ENCODE measurements at regions not wholly inside any gene's neighbourhood (a gene's known extent, or its start where the extent isn't known, plus 50 kb on each side); places are given as distances from the start of the nearest gene placed in this dataset.
"Not testable (repeated sequence)": the region's sequence is repeated elsewhere in the genome, so short reads cannot be mapped to it uniquely, and the experiment has no call there.

GRCh38 chrX:56114437-56114787, 117.7 kb upstream of the KLF8 start:
- Histone ChIP-seq H3K27me3 (replicated peaks in 1 of 2; ENCODE audit: control insufficient read depth in 2 of 2, extremely low read depth in 1 of 2, insufficient read depth in 2 of 2, low read length in 1 of 2) (no peaks in the 10 kb centered on the region), H3K4me3 (ENCODE audit: control insufficient read depth in 1 of 2, extremely low read depth in 1 of 2, low read length in 1 of 2) (no peak overlapping the region), H3K4me1 (ENCODE audit: control insufficient read depth in 1 of 2, extremely low read depth in 1 of 2, insufficient read depth in 2 of 2, low read length in 2 of 2) (no peaks in the 10 kb centered on the region), H3K9me3 (no peaks in the 10 kb centered on the region), H3K27ac (ENCODE audit: low read length) (no peak overlapping the region), H3K36me3 (ENCODE audit: control insufficient read depth in 2 of 2, extremely low read depth in 1 of 2, insufficient read depth in 1 of 2, low read length in 1 of 2) (no peaks in the 10 kb centered on the region)
- peaks cover 0 to 4% (median 2%) of the 10 kb centered on the region in 3 donors for H3K9me3 Mint-ChIP-seq
- CTCF ChIA-PET, result no interaction called here
- no peaks in the 10 kb centered on the region for H3K4me1 Mint-ChIP-seq
- H3K36me3 Mint-ChIP-seq, result peaks cover 4% of the 10 kb centered on the region
- DNase-seq (no peak), ATAC-seq (replicated peaks in 1 of 4) (no peak)
- peaks cover 0 to 12% of the 10 kb centered on the region in 2 donors for H3K27me3 Mint-ChIP-seq
- POLR2A ChIA-PET, result no interaction called here
- no peak overlapping the region for H3K27ac Mint-ChIP-seq
- H3K4me3 Mint-ChIP-seq, result no peak overlapping the region
- WGBS (ENCODE audit: insufficient coverage), result no CpG with 5 or more reads among the region's 1 CpG

- no peak overlapping the region for H3K4me3 Mint-ChIP-seq
- no peak for ATAC-seq (replicated peaks in 1 of 4)
- H3K27me3 Mint-ChIP-seq, result peaks cover 0 to 3% of the 10 kb centered on the region in 2 donors
- CTCF ChIA-PET, result no interaction called here
- no CpG with 5 or more reads among the region's 1 CpG for WGBS (ENCODE audit: insufficient coverage)
- POLR2A ChIA-PET, result no interaction called here
- H3K4me1 Mint-ChIP-seq, result no peaks in the 10 kb centered on the region
- H3K4me1 ChIP-seq (ENCODE audit: control insufficient read depth in 1 of 2, extremely low read depth in 1 of 2, insufficient read depth in 2 of 2, low read length in 2 of 2), result no peaks in the 10 kb centered on the region
- no peak overlapping the region for H3K27ac Mint-ChIP-seq
- DNase-seq, result no peak
- H3K27me3 ChIP-seq (replicated peaks in 1 of 2; ENCODE audit: control insufficient read depth in 2 of 2, extremely low read depth in 1 of 2, insufficient read depth in 2 of 2, low read length in 1 of 2), result no peaks in the 10 kb centered on the region
- H3K4me3 ChIP-seq (ENCODE audit: control insufficient read depth in 1 of 2, extremely low read depth in 1 of 2, low read length in 1 of 2), result no peak overlapping the region
- no peaks in the 10 kb centered on the region for H3K36me3 Mint-ChIP-seq
- no peak overlapping the region for H3K27ac ChIP-seq (ENCODE audit: low read length)
- H3K9me3 Mint-ChIP-seq, result no peaks in the 10 kb centered on the region
- H3K9me3 ChIP-seq, result no peaks in the 10 kb centered on the region
- no peaks in the 10 kb centered on the region for H3K36me3 ChIP-seq (ENCODE audit: control insufficient read depth in 2 of 2, extremely low read depth in 1 of 2, insufficient read depth in 1 of 2, low read length in 1 of 2)
These were observed 111.9 kb upstream of the KLF8 start for GRCh38 chrX:56120242-56120641.

GRCh38 chrX:56125946-56126345, 106.2 kb upstream of the KLF8 start:
- Histone ChIP-seq H3K9me3 (no peaks in the 10 kb centered on the region), H3K27me3 (replicated peaks in 1 of 2; ENCODE audit: control insufficient read depth in 2 of 2, extremely low read depth in 1 of 2, insufficient read depth in 2 of 2, low read length in 1 of 2) (no peaks in the 10 kb centered on the region), H3K27ac (ENCODE audit: low read length) (no peak overlapping the region), H3K4me3 (ENCODE audit: control insufficient read depth in 1 of 2, extremely low read depth in 1 of 2, low read length in 1 of 2) (no peak overlapping the region), H3K4me1 (ENCODE audit: control insufficient read depth in 1 of 2, extremely low read depth in 1 of 2, insufficient read depth in 2 of 2, low read length in 2 of 2) (no peaks in the 10 kb centered on the region), H3K36me3 (ENCODE audit: control insufficient read depth in 2 of 2, extremely low read depth in 1 of 2, insufficient read depth in 1 of 2, low read length in 1 of 2) (no peaks in the 10 kb centered on the region)
- Mint-ChIP-seq H3K27ac (no peak overlapping the region), H3K4me1 (no peaks in the 10 kb centered on the region), H3K9me3 (peaks cover 0 to 19% (median 5%) of the 10 kb centered on the region in 3 donors), H3K4me3 (no peak overlapping the region), H3K36me3 (peaks cover 13% of the 10 kb centered on the region), H3K27me3 (peaks cover 0 to 11% of the 10 kb centered on the region in 2 donors)
- ATAC-seq (replicated peaks in 1 of 4) (no peak), DNase-seq (no peak)
- no CpG with 5 or more reads among the region's 1 CpG for WGBS (ENCODE audit: insufficient coverage)
- CTCF ChIA-PET, result no interaction called here
- POLR2A ChIA-PET, result no interaction called here

- POLR2A ChIA-PET, result no interaction called here
- Mint-ChIP-seq H3K4me3 (no peak overlapping the region), H3K27ac (no peak overlapping the region), H3K4me1 (no peaks in the 10 kb centered on the region), H3K27me3 (peaks cover 0 to 11% of the 10 kb centered on the region in 2 donors), H3K9me3 (peaks cover 4 to 38% (median 10%) of the 10 kb centered on the region in 3 donors), H3K36me3 (peaks cover 13% of the 10 kb centered on the region)
- no peak for DNase-seq
- Histone ChIP-seq H3K4me1 (ENCODE audit: control insufficient read depth in 1 of 2, extremely low read depth in 1 of 2, insufficient read depth in 2 of 2, low read length in 2 of 2) (no peaks in the 10 kb centered on the region), H3K27me3 (replicated peaks in 1 of 2; ENCODE audit: control insufficient read depth in 2 of 2, extremely low read depth in 1 of 2, insufficient read depth in 2 of 2, low read length in 1 of 2) (no peaks in the 10 kb centered on the region), H3K27ac (ENCODE audit: low read length) (no peak overlapping the region), H3K9me3 (no peaks in the 10 kb centered on the region), H3K4me3 (ENCODE audit: control insufficient read depth in 1 of 2, extremely low read depth in 1 of 2, low read length in 1 of 2) (no peak overlapping the region), H3K36me3 (ENCODE audit: control insufficient read depth in 2 of 2, extremely low read depth in 1 of 2, insufficient read depth in 1 of 2, low read length in 1 of 2) (no peaks in the 10 kb centered on the region)
- no peak for ATAC-seq (replicated peaks in 1 of 4)
- WGBS (ENCODE audit: insufficient coverage), result 83% methylated on average over 2 of the region's 3 CpGs
- CTCF ChIA-PET, result no interaction called here
These were observed 102.1 kb upstream of the KLF8 start for GRCh38 chrX:56130031-56130430.

- no peak overlapping the region for H3K4me3 ChIP-seq (ENCODE audit: control insufficient read depth in 1 of 2, extremely low read depth in 1 of 2, low read length in 1 of 2)
- DNase-seq (no peak), ATAC-seq (replicated peaks in 1 of 4) (no peak)
- Mint-ChIP-seq H3K36me3 (peaks cover 13% of the 10 kb centered on the region), H3K4me3 (no peak overlapping the region), H3K27me3 (peaks cover 0 to 11% of the 10 kb centered on the region in 2 donors), H3K27ac (no peak overlapping the region), H3K4me1 (no peaks in the 10 kb centered on the region), H3K9me3 (peaks cover 4 to 38% (median 10%) of the 10 kb centered on the region in 3 donors)
- no peaks in the 10 kb centered on the region for H3K9me3 ChIP-seq
- no peaks in the 10 kb centered on the region for H3K36me3 ChIP-seq (ENCODE audit: control insufficient read depth in 2 of 2, extremely low read depth in 1 of 2, insufficient read depth in 1 of 2, low read length in 1 of 2)
- CTCF ChIA-PET, result no interaction called here
- H3K27me3 ChIP-seq (replicated peaks in 1 of 2; ENCODE audit: control insufficient read depth in 2 of 2, extremely low read depth in 1 of 2, insufficient read depth in 2 of 2, low read length in 1 of 2), result no peaks in the 10 kb centered on the region
- no peaks in the 10 kb centered on the region for H3K4me1 ChIP-seq (ENCODE audit: control insufficient read depth in 1 of 2, extremely low read depth in 1 of 2, insufficient read depth in 2 of 2, low read length in 2 of 2)
- no CpG with 5 or more reads among the region's 3 CpGs for WGBS (ENCODE audit: insufficient coverage)
- POLR2A ChIA-PET, result no interaction called here
- no peak overlapping the region for H3K27ac ChIP-seq (ENCODE audit: low read length)
These were observed 101.7 kb upstream of the KLF8 start for GRCh38 chrX:56130436-56130835.

GRCh38 chrX:56164135-56164534, 68.0 kb upstream of the KLF8 start:
- H3K4me3 ChIP-seq (ENCODE audit: control insufficient read depth in 1 of 2, extremely low read depth in 1 of 2, low read length in 1 of 2); H3K27me3 Mint-ChIP-seq; DNase-seq; POLR2A ChIA-PET; H3K36me3 ChIP-seq (ENCODE audit: control insufficient read depth in 2 of 2, extremely low read depth in 1 of 2, insufficient read depth in 1 of 2, low read length in 1 of 2); H3K9me3 ChIP-seq; H3K27ac Mint-ChIP-seq; H3K4me3 Mint-ChIP-seq; H3K4me1 ChIP-seq (ENCODE audit: control insufficient read depth in 1 of 2, extremely low read depth in 1 of 2, insufficient read depth in 2 of 2, low read length in 2 of 2); ATAC-seq (replicated peaks in 1 of 4); H3K27ac ChIP-seq (ENCODE audit: low read length); CTCF ChIA-PET; H3K36me3 Mint-ChIP-seq; H3K4me1 Mint-ChIP-seq; H3K27me3 ChIP-seq (replicated peaks in 1 of 2; ENCODE audit: control insufficient read depth in 2 of 2, extremely low read depth in 1 of 2, insufficient read depth in 2 of 2, low read length in 1 of 2): not testable (repeated sequence)
- peaks cover 5 to 15% (median 6%) of the 10 kb centered on the region in 3 donors for H3K9me3 Mint-ChIP-seq
- WGBS (ENCODE audit: insufficient coverage), result no CpG with 5 or more reads among the region's 1 CpG

Data from T-cell (primary cell).